Heart right ventricle (tissue), 16 donors: ENCODE measurements at regions not wholly inside any gene's neighbourhood (a gene's known extent, or its start where the extent isn't known, plus 50 kb on each side); places are given as distances from the start of the nearest gene placed in this dataset.

Experiments used
- ATAC-seq, 8 donors: fragments of 200-7000 bp; cut with Tn5 transposase; one replicate each; pipeline ENCODE4 v1.9.1; 2020; ENCODE audit warnings: mild to moderate bottlenecking in 8 of 8, moderate library complexity in 8 of 8, moderate number of reproducible peaks in 1 of 8
- DNase-seq, 2 donors: peaks; one replicate each; pipeline ENCODE4 v3.0.0-alpha.2; 2020
- H3K27ac ChIP-seq, 10 donors: fragments of 200-600 bp; sonication (generic) in 2 of 10; one replicate each; pipeline versions ENCODE4 v1.5.0 to v1.8.0; 2020 to 2022; ENCODE audit warnings: mild to moderate bottlenecking in 3 of 10
- H3K27me3 ChIP-seq, 7 donors: fragments of 200-600 bp; one replicate each; pipeline ENCODE4 v1.8.0; 2021 to 2022; ENCODE audit warnings: mild to moderate bottlenecking in 2 of 7
- H3K36me3 ChIP-seq, 9 donors: fragments of 200-600 bp; sonication (generic) in 1 of 9; one replicate each; pipeline versions ENCODE4 v1.5.0 to v1.8.0; 2020 to 2022; ENCODE audit warnings: mild to moderate bottlenecking in 2 of 9
- H3K4me1 ChIP-seq, 9 donors: fragments of 200-600 bp; sonication (generic) in 1 of 9; one replicate each; pipeline versions ENCODE4 v1.5.0 to v1.8.0; 2020 to 2022; ENCODE audit warnings: mild to moderate bottlenecking in 4 of 9
- H3K4me3 ChIP-seq, 10 donors: fragments of 200-600 bp; sonication (generic) in 2 of 10; one replicate each; pipeline versions ENCODE4 v1.5.0 to v1.8.0; 2020 to 2022; ENCODE audit warnings: mild to moderate bottlenecking in 7 of 10, moderate library complexity in 2 of 10
- H3K9me3 ChIP-seq, 11 donors: fragments of 200-600 bp in 10 of 11; sonication (generic) in 2 of 11; one replicate each; pipeline versions ENCODE4 v1.5.0 to v1.8.0; 2013 to 2022; ENCODE audit warnings: mild to moderate bottlenecking in 2 of 11, control low read depth in 1 of 11, moderate library complexity in 1 of 11
- WGBS, 2 donors: extraction: QIAGEN DNeasy Blood & Tissue Kit; methylation state at CpG; one replicate each; pipeline ENCODE4 v1.1.7; 2013; ENCODE audit warnings: inconsistent platforms in 1 of 2; 5-methylcytosine and 5-hydroxymethylcytosine counted together
- intact Hi-C, 10 donors: fragments of 100-400 bp; cut with DNase I; formaldehyde crosslinking; loops; one replicate each; pipeline versions ENCODE4 v1.11.1 to v1.14.2; 2022
- TF ChIP-seq, protein P1 (sequence below), 9 donors: fragments of 200-600 bp; sonication (generic) in 2 of 9; IDR thresholded peaks; one replicate each; pipeline versions ENCODE4 v1.5.0 to v1.8.0; 2021 to 2022; ENCODE audit warnings: antibody characterized with exemption in 9 of 9, mild to moderate bottlenecking in 5 of 9, moderate library complexity in 1 of 9
- donor health status: Arrhythmogenic right ventricular cardiomyopathy.
- donor health status: ischemic (EF 13 %, LVEDD 7.1; RV severe dilation, severe dysfunction).
- donor health status: healthy with polysubstance abuse.
- donor health status: DM: no; HTN: yes; CAD: no.
- donor health status: DM: no; HTN: no; CAD: no.
- donor health status: ischemic (EF 25% LVEDD 6.9; RV normal size, moderate dysfunction).
- donor health status: ischemic (EF 25% LVEDD 5.7; RV mildly dilated, moderate dysfunction).
- donor health status: healthy.
- donor health status: DM: yes; HTN: yes; CAD: no.
- donor health status: Ischemic cardiomyopathy.
- donor health status: ischemic (EF 35%, LVEDD 5.7; RV mildly dilated, moderate dysfunction).
- donor health status: nonischemic (EF 11% LVEDD 7.7; RV severe dilation, severe dysfunction).
- donor health status: DM: yes; HTN: yes; CAD: no.
- donor health status: PGD.
- donor health status: ischemic (EF 29% LVEDD 5.4; RV normal size, mild dysfunction).
- donor health status: nonischemic (EF 23%, LVEDD 6.1; RV moderate dilation, normal function).

DNA sequence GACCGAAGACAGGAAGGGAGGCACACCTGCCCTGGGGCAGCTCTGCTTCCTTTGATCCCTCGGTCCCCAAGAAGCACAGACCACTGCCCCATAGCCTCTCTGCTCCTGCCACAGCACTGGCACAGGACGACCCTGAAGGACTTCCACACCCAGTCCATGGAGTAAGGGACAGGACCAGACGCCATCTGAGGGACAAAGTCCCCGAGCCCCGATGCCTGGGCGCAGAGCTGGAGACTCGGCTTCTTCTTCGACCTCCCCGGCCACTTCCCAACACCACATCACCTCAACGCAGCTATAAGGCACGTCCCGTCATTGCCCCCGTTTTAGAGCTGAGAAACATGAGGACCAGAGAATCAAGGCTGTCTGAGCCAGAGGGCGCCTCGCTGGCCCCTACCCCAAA, 310.5 kb downstream of the BRD1 start:
- intact Hi-C loops: loop anchor here in 1 of 10 donors (5.0 kb wide), 1 partner anchor 50 kb away; no protein-coding TSS in a partner anchor
- peaks cover 0 to 13% (median 2%) of the 10 kb centered on the region in 7 donors for H3K27me3 ChIP-seq
- H3K4me1 ChIP-seq: no peaks in the 10 kb centered on the region
- no peaks in the 10 kb centered on the region for H3K36me3 ChIP-seq
- TF ChIP-seq, protein P1, sequence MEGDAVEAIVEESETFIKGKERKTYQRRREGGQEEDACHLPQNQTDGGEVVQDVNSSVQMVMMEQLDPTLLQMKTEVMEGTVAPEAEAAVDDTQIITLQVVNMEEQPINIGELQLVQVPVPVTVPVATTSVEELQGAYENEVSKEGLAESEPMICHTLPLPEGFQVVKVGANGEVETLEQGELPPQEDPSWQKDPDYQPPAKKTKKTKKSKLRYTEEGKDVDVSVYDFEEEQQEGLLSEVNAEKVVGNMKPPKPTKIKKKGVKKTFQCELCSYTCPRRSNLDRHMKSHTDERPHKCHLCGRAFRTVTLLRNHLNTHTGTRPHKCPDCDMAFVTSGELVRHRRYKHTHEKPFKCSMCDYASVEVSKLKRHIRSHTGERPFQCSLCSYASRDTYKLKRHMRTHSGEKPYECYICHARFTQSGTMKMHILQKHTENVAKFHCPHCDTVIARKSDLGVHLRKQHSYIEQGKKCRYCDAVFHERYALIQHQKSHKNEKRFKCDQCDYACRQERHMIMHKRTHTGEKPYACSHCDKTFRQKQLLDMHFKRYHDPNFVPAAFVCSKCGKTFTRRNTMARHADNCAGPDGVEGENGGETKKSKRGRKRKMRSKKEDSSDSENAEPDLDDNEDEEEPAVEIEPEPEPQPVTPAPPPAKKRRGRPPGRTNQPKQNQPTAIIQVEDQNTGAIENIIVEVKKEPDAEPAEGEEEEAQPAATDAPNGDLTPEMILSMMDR (IDR thresholded peaks at IDR 0.05): no peak
- DNase-seq (no peak), ATAC-seq (no peak)
- H3K9me3 ChIP-seq: peaks cover 0 to 18% (median 0%) of the 10 kb centered on the region in 11 donors
- H3K27ac ChIP-seq: no peak overlapping the region
- 90 to 93% methylated on average over 16 of the region's 16 CpGs for WGBS, 2 donors
- H3K4me3 ChIP-seq: no peak overlapping the region

DNA sequence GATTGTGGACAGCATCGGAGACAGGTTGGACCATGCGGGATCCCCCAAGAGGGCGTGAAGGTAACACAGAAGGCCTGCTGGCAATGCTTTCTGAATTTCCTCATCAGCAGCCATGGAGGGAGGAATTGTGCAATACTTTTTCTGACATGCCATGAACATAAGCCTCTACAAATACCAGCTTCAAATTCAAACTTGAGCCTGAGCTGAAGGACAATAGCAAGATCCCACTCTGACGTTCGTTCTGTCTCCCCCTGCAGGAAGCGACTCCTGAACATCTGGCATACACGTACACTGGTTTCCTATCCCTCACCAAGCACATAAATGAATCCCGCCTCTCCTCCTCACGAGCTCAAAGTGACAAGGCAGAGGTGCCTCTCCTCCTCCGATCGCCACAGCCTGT, 312.2 kb downstream of the BRD1 start:
- DNase-seq (no peak), ATAC-seq (no peak)

DNA sequence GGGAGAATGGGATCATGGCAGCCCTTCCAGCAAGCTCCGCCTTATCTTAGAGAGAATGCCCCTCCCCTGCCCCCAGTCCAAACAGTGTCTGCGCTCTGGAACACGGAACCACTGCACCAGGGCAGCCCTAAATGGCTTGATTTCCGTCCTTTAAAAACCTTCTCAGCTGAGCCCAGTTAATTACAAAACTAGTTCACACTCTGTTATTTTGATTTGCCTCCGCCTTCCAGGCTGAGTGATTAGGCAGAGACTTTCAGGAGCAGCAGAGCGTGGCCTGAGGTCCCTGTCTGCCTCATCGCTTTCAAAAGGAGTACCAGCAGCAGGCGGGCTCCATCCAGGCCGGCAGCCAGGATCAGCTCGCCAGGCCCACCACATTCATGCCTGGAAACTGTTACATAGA, 313.0 kb downstream of the BRD1 start:
- Histone ChIP-seq H3K36me3 (no peaks in the 10 kb centered on the region), H3K4me1 (no peaks in the 10 kb centered on the region), H3K4me3 (no peak overlapping the region), H3K27ac (no peak overlapping the region), H3K27me3 (peaks cover 0 to 13% (median 2%) of the 10 kb centered on the region in 7 donors), H3K9me3 (peaks cover 0 to 23% (median 8%) of the 10 kb centered on the region in 11 donors)
- WGBS, 2 donors: 78 to 84% methylated on average over 10 of the region's 10 CpGs
- TF ChIP-seq, protein P1 (IDR thresholded peaks at IDR 0.05): no peak
- intact Hi-C loops: loop anchor here in 1 of 10 donors (5.0 kb wide), 1 partner anchor 53 kb away; no protein-coding TSS in a partner anchor
- ATAC-seq: no peak
- no peak for DNase-seq

More for the DNA sequence above, 312.2 kb downstream of the BRD1 start:
- WGBS, 2 donors: 84 to 90% methylated on average over 11 of the region's 11 CpGs
- Histone ChIP-seq H3K9me3 (peaks cover 0 to 23% (median 10%) of the 10 kb centered on the region in 11 donors), H3K27me3 (peaks cover 0 to 13% (median 2%) of the 10 kb centered on the region in 7 donors), H3K4me3 (no peak overlapping the region), H3K4me1 (no peaks in the 10 kb centered on the region), H3K36me3 (no peaks in the 10 kb centered on the region), H3K27ac (no peak overlapping the region)
- intact Hi-C loops: loop anchor here in 1 of 10 donors (5.0 kb wide), 1 partner anchor 52 kb away; no protein-coding TSS in a partner anchor
- TF ChIP-seq, protein P1 (IDR thresholded peaks at IDR 0.05): no peak

DNA sequence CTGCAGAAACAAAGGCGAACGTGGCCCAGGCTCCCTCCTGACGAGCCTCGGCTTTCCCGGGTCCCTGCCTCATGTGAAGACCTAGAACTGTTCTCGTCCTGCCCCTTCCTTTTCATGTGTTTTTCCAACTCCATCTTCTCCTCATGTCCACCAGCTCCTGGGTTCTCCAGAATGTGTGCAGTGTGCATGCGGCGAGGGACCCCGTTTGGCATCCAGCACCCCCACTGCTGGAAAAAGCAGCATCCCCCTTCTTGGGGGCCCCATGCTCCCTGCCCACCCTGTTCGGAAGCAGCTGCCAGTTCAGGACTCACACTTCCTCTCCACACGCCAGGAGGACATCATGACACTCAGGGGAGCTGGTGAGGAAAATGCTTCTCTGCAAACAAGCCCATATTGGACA, 313.5 kb downstream of the BRD1 start:
- DNase-seq (no peak), ATAC-seq (no peak)
- H3K9me3 ChIP-seq: peaks cover 0 to 20% (median 8%) of the 10 kb centered on the region in 11 donors
- no peaks in the 10 kb centered on the region for H3K4me1 ChIP-seq
- H3K27me3 ChIP-seq: peaks cover 0 to 13% (median 2%) of the 10 kb centered on the region in 7 donors
- WGBS, 2 donors: 86 to 87% methylated on average over 11 of the region's 11 CpGs
- TF ChIP-seq, protein P1 (IDR thresholded peaks at IDR 0.05): no peak
- intact Hi-C loops: no loop called here
- no peaks in the 10 kb centered on the region for H3K36me3 ChIP-seq
- H3K4me3 ChIP-seq: no peak overlapping the region
- no peak overlapping the region for H3K27ac ChIP-seq
